GM12891 (cell line): ENCODE measurements at regions not wholly inside any gene's neighbourhood (a gene's known extent, or its start where the extent isn't known, plus 50 kb on each side); places are given as distances from the start of the nearest gene placed in this dataset.

Source experiments
- POLR2A ChIP-seq: IDR thresholded peaks from 2 replicates; pipeline ENCODE4 v1.6.1; 2011; ENCODE audit warnings: low read depth, low read length, control low read depth
- POLR2AphosphoS5 ChIP-seq: IDR thresholded peaks from 2 replicates; pipeline ENCODE4 v1.6.1; 2011; ENCODE audit warnings: low read depth, low read length, control low read depth
- POU2F2 ChIP-seq: IDR thresholded peaks from 2 replicates; pipeline ENCODE4 v1.6.1; 2011; ENCODE audit warnings: low read depth, mild to moderate bottlenecking, control low read depth, low read length, moderate library complexity
- SPI1 ChIP-seq: IDR thresholded peaks from 2 replicates; pipeline ENCODE4 v1.6.1; 2011; ENCODE audit warnings: low read depth, low read length, control low read depth
- TAF1 ChIP-seq: IDR thresholded peaks from 2 replicates; pipeline ENCODE4 v1.6.1; 2011; ENCODE audit warnings: low read depth, low read length, control low read depth

GRCh38 chr4:43968011-43968410 is 480.6 kb downstream of the KCTD8 start:
- TF ChIP-seq TAF1 = no peak
- TF ChIP-seq POLR2AphosphoS5 = no peak
- TF ChIP-seq POLR2A = no peak
- no peak for TF ChIP-seq POU2F2
- TF ChIP-seq SPI1 = no peak
